Progenitor cell of endocrine pancreas (in vitro differentiated cells): ENCODE measurements at regions not wholly inside any gene's neighbourhood (a gene's known extent, or its start where the extent isn't known, plus 50 kb on each side); places are given as distances from the start of the nearest gene placed in this dataset.

Experiments
- DNase-seq: peaks from one replicate; pipeline ENCODE4 v3.0.0; 2021; ENCODE audit warnings: low spot score; ENCODE audit not compliant: unreplicated experiment
- H3K27ac Mint-ChIP-seq: 2 replicates; pipeline ENCODE4 v1.8.0; 2021; ENCODE audit warnings: mild to moderate bottlenecking, moderate library complexity, mixed read lengths
- H3K27me3 Mint-ChIP-seq: 2 replicates; pipeline ENCODE4 v1.8.0; 2021; ENCODE audit warnings: mixed read lengths
- H3K36me3 Mint-ChIP-seq: 2 replicates; pipeline ENCODE4 v1.8.0; 2022; ENCODE audit warnings: mixed read lengths; ENCODE audit not compliant: insufficient read depth
- H3K4me1 Mint-ChIP-seq: 2 replicates; pipeline ENCODE4 v1.8.0; 2021; ENCODE audit warnings: low read depth, mixed read lengths
- H3K4me3 Mint-ChIP-seq: 2 replicates; pipeline ENCODE4 v1.8.0; 2021; ENCODE audit warnings: low read depth, mild to moderate bottlenecking, moderate library complexity, mixed read lengths
- H3K9me3 Mint-ChIP-seq: 2 replicates; pipeline ENCODE4 v1.8.0; 2021; ENCODE audit warnings: low read depth, mixed read lengths
- CTCF ChIP-seq: fragments of 200-600 bp; sonication (generic); IDR thresholded peaks from one replicate; pipeline ENCODE4 v1.5.0; 2021; ENCODE audit warnings: antibody characterized with exemption, mild to moderate bottlenecking; ENCODE audit not compliant: unreplicated experiment

GRCh38 chr2:16334886-16335603 is 330.6 kb downstream of the CYRIA start:
- Mint-ChIP-seq H3K9me3 (peaks cover 15% of the 10 kb centered on the region), H3K4me3 (no peak overlapping the region), H3K27ac (no peak overlapping the region), H3K36me3 (peaks cover 5% of the 10 kb centered on the region), H3K4me1 (peaks cover 25% of the 10 kb centered on the region), H3K27me3 (peaks cover 38% of the 10 kb centered on the region)
- DNase-seq = no peak
- no peak for TF ChIP-seq CTCF

GRCh38 chr2:16334366-16334765 is 331.3 kb downstream of the CYRIA start:
- H3K4me3 Mint-ChIP-seq = no peak overlapping the region
- no peak for TF ChIP-seq CTCF
- H3K27me3 Mint-ChIP-seq = peaks cover 38% of the 10 kb centered on the region
- peaks cover 32% of the 10 kb centered on the region for H3K4me1 Mint-ChIP-seq
- peaks cover 3% of the 10 kb centered on the region for H3K36me3 Mint-ChIP-seq
- no peak for DNase-seq
- no peak overlapping the region for H3K27ac Mint-ChIP-seq
- peaks cover 9% of the 10 kb centered on the region for H3K9me3 Mint-ChIP-seq

GRCh38 chr2:16333681-16334080 is 332.0 kb downstream of the CYRIA start:
- peaks cover 4% of the 10 kb centered on the region for H3K9me3 Mint-ChIP-seq
- H3K27me3 Mint-ChIP-seq = peaks cover 43% of the 10 kb centered on the region
- no peak for TF ChIP-seq CTCF

GRCh38 chr2:16332681-16333557 is 332.7 kb downstream of the CYRIA start:
- no peaks in the 10 kb centered on the region for H3K36me3 Mint-ChIP-seq

More at GRCh38 chr2:16333681-16334080, 332.0 kb downstream of the CYRIA start:
- DNase-seq = no peak
- H3K4me3 Mint-ChIP-seq = no peak overlapping the region
- peaks cover 34% of the 10 kb centered on the region for H3K4me1 Mint-ChIP-seq
- H3K36me3 Mint-ChIP-seq = peaks cover 3% of the 10 kb centered on the region
- no peak overlapping the region for H3K27ac Mint-ChIP-seq

More at GRCh38 chr2:16332681-16333557, 332.7 kb downstream of the CYRIA start:
- no peaks in the 10 kb centered on the region for H3K9me3 Mint-ChIP-seq
- no peak overlapping the region for H3K4me3 Mint-ChIP-seq
- peaks cover 34% of the 10 kb centered on the region for H3K4me1 Mint-ChIP-seq
- no peak overlapping the region for H3K27ac Mint-ChIP-seq
- TF ChIP-seq CTCF = no peak
- DNase-seq = no peak
- peaks cover 43% of the 10 kb centered on the region for H3K27me3 Mint-ChIP-seq
